Activated CD8-positive, alpha-beta memory T cell treated with anti-CD3 and anti-CD28 coated beads, Interleukin-2, amount 50 U/mL, for 48 hours (primary cell): ENCODE measurements at regions not wholly inside any gene's neighbourhood (a gene's known extent, or its start where the extent isn't known, plus 50 kb on each side); places are given as distances from the start of the nearest gene placed in this dataset.
"Not testable (repeated sequence)": the region's sequence is repeated elsewhere in the genome, so short reads cannot be mapped to it uniquely, and the experiment has no call there.

ENCODE experiments used
- DNase-seq: peaks from one replicate; pipeline ENCODE4 v3.0.0-alpha.2; 2020

GRCh38 chr2:239723486-239724193 lies 301.5 kb downstream of the NDUFA10 start:
- DNase-seq, result no peak

GRCh38 chr2:239722760-239723470 lies 302.2 kb downstream of the NDUFA10 start:
- peak; percentile 13 for DNase-seq

DNA sequence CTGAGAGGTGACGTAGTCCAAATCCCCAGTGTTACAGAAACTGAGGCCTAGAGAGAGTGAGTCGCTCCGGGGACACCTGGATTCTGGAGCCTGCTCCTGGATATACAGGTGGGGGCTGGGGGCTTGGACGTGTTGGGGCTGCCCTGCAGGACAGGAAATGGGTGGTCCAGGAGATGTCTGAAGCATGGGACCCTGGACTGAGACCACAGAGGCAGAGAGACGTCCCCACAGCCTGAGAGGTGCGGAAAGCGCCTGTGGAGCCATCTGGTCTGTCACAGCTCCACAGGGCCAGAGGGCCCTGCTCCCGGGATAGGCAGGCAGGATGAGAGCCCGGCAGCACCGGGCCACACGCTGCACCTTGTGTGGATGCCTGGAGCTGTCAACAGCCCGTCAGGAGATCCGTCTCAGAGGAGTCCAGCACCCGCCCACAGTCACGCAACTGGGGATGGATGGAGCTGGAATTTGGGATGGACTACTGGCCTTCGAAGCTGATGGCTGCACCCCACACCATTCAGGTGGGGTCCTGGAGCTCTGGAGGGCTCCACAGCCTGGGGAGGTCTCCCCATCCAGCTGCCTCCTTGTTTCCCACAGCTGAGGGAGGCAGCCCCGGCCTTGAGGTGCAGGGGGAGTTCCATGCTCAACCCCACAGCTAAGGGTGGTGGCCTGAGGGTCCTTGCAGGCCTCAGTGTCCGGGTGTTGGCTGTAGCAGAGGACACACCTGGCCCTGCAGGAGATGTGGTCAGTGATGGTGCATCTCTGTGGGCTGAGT lies 303.0 kb downstream of the NDUFA10 start:
- DNase-seq, result peak; percentile 25

GRCh38 chr2:239721531-239721930 lies 303.6 kb downstream of the NDUFA10 start:
- peak; percentile 20 for DNase-seq

DNA sequence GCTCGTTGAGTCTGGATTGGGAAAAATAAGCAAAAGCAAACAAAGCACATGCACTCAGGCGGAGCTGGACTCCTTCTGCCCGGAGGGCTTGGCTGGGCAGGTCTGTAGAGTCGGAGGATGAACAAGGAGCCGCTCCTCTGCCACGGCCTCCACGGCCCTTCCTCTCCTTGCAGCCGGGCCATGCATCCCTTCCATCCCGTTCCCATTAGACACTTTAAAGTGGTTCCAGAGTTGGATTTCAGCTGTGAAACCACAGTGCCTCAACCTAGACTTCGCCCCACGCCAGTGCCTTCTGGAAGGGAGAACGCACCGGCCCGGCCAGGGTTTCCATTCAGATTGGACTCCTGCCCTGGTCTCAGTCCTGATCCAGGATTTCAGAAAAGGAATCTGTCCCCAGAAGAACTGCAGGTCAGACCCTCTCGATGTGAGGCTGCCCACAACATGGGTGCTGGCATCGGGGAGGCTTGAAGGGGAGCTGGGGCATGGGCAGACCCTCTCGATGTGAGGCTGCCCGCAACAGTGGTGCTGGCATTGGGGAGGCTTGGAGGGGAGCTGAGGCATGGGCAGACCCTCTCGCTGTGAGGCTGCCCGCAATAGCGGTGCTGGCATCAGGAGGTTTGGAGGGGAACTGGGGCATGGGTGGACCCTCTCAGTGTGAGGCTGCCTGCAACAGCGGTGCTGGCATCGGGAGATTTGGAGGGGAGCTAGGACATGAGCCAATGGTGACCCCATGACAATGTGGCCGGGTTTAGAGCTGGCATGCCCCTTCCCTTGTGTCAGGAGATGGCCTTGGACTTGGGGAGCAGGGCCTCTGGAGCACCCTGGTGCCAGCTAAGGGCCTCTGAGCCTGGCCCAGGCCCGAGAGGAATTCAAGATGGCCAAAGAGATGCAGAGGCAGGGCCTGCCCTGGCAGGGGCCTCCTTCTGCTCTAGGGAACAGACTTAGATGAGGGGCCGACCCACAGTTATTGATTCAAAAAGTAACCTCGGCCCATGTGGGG lies 304.5 kb downstream of the NDUFA10 start:
- DNase-seq, result peak; percentile 43

DNA sequence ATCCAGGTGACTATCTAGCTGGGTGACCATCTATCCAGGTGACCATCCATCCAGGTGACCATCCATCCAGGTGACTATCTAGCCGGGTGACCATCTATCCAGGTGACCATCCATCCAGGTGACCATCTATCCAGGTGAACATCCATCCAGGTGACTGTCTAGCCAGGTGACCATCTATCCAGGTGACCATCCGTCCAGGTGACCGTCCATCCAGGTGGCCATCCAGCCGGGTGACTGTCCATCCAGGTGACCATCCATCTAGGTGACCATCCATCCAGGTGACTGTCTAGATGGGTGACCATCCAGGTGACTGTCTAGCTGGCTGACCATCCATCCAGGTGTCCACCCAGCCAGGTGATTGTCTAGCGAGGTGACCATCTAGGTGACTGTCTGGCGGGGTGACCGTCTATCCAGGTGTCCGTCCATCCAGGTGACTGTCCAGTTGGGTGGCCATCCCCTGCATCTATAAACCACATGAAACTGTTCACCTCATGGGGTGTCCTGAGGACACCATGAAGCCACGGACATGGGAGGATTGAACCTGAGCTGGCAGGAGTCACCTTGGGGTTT lies 305.3 kb downstream of the NDUFA10 start:
- peak; percentile 36 for DNase-seq

DNA sequence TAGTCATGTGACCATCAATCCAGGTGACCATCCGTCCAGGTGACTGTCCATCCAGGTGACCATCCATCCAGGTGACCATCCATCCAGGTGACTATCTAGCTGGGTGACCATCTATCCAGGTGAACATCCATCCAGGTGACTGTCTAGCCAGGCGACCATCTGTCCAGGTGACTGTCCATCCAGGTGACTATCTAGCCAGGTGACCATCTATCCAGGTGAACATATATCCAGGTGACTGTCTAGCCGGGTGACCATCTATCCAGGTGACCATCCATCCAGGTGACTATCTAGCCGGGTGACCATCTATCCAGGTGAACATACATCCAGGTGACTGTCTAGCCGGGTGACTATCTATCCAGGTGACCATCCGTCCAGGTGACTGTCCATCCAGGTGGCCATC lies 306.2 kb downstream of the NDUFA10 start:
- not testable (repeated sequence) for DNase-seq

- DNase-seq, result no peak
Measured at GRCh38 chr2:239717706-239718105, 307.4 kb downstream of the NDUFA10 start.

- no peak for DNase-seq
Measured at GRCh38 chr2:239717319-239717675, 307.8 kb downstream of the NDUFA10 start.

DNA sequence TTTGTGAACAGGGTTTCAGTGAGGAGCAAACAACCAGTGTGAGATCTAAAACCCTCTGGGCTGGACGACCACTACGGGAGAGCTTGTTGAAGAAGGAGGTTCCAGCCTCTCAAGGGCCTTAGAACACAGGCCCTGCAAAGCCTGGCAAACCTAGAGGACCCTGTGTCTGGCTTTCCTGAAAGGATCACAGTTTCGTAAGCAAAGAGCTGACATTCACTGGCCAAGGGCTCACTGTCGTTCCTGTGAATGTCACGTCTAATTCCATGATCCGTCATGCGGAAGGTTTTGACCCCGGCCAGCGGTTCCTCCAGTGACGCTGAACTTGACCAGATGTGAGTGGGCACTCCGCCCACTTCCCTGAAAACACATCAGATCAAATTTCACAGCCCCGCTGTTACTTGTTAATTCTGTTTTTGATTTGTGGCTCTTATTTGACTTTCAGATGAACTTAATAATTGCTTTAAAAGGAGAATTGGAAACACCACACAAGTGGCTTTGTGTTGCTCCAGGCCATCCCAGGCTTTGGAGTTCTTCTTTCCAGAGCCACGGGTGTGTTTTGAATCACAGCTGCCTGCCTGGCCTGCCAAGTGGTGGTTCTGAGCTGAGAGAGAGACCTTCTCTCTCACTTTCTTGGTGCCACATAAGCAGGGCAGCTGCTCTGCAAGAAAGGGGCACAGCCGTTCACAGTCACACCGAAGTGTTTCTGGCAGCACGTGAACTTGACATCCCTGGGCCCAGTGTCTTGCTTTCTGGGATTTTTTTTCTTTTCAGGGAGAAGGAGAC lies 308.4 kb downstream of the NDUFA10 start:
- no peak for DNase-seq

- no peak for DNase-seq
Measured at GRCh38 chr2:239716009-239716408, 309.1 kb downstream of the NDUFA10 start.

DNA sequence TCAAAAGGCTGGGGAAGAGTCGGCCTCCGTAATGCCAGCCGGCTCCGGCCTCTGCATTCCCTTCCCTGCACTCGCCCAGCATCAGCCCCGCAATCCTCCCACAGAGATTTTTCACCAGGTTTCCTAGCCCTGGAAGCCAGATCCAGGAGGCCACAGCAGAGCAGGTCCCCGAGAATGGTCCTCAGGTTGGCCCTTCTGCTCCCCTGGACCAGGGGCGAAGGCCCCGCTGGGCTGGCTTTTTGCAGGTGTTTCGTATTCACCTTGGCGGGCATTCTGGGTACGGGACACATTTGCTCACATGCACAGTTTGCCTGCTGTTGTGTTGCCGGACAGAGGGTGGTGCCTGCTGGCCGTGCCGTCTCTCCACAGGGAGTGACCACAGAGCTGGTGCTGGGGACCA lies 309.5 kb downstream of the NDUFA10 start:
- DNase-seq, result no peak

GRCh38 chr2:239715202-239715601 lies 309.9 kb downstream of the NDUFA10 start:
- DNase-seq, result no peak

GRCh38 chr2:239714116-239714515 lies 311.0 kb downstream of the NDUFA10 start:
- DNase-seq, result no peak

GRCh38 chr2:239712755-239713154 lies 311.9 kb upstream of the HDAC4 start:
- DNase-seq, result no peak

DNA sequence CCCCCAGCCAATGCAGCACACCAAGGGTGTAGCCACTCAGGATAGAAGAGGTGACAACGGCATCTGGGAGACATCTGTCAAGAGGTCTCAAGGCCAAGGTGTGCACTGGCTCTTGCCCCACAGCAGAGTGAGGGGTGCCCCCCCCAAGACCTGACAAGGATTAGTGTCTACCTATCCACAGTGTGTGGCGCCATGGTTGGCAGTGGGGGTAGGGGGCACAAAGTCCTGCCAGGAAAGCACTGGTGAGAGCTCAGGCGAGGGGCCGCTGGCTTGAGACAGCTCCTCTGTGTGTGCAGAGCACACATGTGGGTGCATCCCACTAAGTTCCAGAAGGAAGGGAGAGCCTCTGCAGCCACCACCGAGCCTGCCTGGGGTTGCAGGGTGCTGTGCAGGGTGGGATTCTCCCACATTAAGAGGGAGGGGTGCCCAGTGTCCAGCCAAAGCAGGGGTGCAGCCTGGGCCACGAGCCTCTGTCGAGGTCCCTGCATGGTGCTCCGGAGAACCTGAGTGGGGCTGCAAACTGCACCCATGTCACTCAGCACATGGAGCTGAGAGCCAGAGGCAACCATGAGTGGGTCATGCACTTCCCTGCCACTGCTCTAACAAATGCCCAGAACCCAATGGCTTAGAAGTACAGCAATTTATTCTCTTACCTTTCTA lies 311.2 kb upstream of the HDAC4 start:
- DNase-seq, result no peak

DNA sequence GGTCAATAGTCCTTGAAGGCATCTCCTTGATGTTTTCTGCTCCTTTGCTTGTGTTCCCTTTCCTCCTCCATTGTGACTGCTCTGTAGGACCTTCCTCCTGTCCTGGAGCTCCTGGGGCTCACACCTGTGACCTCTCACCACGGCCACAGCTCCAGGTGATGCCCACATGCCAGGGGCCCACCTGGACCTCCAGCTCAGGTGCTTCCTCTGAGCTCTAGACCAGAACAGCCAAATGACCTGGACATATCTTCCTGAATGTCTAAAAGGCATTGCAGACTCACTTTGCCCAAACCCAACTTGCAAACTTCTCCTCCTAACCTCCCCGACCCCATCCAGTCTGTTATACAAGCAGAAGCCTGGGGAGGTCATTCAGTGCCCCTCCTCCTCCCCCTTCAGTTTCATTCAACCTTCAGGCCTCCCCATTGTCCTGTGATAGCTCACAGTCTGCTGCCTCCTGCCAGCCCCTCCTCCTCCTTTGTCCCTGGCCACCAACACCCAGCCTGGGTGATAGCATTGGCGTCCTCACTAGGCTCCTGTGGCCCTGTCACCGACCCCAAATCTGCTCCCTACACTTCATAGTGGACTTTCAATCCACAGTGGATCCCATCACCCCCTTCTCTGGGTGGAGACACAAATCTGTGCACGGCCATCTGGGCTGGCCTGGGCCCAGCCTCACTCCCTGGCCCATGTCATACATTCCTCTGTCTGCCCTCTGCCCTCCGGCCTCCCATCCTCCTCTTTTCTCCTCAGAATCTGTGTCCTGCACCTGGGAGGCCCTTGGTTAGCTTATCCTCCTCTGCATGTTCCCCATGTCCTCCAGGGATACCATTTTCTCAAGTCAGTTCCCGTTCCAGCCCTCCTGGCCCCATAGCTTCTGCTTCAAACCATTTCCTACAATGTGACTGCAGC lies 310.4 kb upstream of the HDAC4 start:
- DNase-seq, result peak; percentile 12

DNA sequence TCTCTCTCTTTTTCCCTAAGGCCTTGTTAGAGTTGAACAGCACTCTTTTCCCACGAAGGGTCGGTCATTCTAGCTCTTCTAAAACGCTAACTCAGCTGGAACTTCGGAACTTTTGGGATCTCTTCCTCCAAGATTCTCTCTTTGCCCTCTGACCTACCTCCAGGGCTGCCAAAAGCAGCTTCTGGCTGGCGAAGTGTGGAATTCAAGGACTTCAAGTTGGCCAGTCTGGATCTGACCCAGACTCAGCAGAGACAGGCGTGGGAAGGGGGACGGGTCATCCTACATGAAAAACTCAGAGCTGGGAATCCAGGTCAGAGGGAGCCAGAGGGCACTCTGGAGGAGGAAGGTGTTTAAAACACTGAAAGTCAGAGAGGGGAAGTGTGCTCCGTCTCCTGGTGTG lies 305.5 kb upstream of the HDAC4 start:
- peak; percentile 18 for DNase-seq

- DNase-seq, result peak; percentile 17
Measured at GRCh38 chr2:239704737-239705136, 303.9 kb upstream of the HDAC4 start.

- no peak for DNase-seq
Measured at GRCh38 chr2:239703834-239704233, 303.0 kb upstream of the HDAC4 start.
